HUDEP-2 (cell line): ENCODE measurements at regions not wholly inside any gene's neighbourhood (a gene's known extent, or its start where the extent isn't known, plus 50 kb on each side); places are given as distances from the start of the nearest gene placed in this dataset.
"Not testable (repeated sequence)": the region's sequence is repeated elsewhere in the genome, so short reads cannot be mapped to it uniquely, and the experiment has no call there.

Experiments used
- DNase-seq, 76 experiments: peaks; one replicate each; lab custom pipeline; 2025; ENCODE audit not compliant: unreplicated experiment in 76 of 76; lab: John Stamatoyannopoulos, UW

DNA sequence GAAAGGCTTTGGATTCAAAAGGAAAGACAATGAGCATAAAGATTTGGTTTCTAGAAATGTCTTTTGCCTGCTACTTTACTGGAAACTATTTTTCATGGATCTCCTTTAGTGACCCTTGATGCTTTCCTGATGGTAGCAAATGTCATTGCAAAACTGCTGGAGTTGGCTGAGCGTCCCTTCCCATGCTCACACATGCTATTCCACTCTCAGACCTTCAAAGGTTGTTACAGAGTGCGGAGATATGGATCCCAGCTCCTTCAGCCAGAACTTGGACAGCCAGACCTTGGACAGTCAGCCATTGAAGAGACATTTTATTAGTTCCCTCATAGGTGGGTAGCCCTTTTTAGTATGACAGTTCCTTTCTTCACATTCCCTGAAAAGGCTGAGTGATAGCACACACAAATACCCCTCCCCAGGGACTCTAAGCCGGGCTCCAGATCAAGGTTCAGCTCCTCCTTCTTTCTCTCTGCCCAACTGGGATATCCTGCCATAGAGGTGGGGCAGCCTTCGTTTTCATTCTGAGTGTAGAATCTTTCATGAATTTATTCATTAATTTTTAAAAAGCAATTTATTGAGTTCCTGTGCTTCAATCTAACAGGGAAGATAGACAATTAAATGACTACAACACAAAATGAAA is 153.3 kb upstream of the SLC44A1 start:
- DNase-seq: no peak

DNA sequence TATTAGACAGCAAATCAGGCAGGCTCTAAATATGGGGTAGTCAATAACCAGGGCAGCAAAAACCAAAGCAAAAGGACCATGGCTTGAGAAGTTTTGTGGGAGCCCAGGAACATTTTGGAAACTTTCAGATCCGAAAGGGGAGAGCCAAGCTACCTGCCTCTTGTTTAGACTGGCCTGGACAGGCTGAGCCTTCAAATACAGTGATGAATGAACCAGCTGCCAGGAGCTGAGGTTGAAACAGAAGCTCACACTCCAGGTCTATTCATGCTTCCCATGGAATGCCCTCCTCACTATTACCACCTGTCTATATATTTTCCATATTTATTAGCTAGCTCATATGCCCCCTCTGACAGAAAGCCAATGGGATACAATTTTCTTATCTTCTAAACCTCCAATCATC is 150.8 kb upstream of the SLC44A1 start:
- no peak for DNase-seq

DNA sequence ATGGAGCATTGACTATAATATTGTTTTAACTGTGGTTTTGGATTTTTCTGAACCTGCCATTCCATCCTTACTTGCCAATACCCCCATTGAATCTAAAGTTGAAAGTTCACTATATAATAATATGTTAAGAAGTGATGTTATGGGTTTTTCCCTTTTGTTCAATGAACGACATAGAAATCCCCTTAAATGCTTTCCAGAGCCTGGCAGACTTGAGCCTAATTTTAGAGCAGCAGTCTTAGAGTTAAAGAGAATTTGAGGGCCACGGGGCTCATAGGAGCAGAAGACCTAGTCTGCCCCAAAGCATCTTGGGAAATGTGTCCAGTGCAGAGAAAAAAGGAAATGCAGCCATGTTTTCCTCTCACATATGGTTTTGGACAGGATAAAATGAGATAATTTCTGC is 146.1 kb upstream of the SLC44A1 start:
- no peak for DNase-seq

DNA sequence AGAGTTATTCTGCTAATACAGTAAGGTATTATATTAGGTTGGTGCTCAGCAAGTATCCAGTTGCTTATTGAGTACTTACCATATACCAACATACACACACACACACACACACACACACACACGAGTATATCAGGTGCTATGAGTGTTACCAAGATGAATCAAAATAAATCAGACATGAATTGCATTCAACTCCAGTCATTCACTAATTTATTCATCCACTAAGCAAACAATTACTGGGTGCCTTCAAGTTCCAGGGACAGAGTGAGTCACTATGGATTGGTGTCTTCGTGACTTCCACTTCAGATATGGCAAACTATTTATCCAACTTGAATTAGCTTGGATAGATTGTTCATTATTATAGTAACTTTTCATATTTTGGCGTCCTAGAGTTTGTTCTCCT is 140.7 kb upstream of the SLC44A1 start:
- DNase-seq: no peak

DNA sequence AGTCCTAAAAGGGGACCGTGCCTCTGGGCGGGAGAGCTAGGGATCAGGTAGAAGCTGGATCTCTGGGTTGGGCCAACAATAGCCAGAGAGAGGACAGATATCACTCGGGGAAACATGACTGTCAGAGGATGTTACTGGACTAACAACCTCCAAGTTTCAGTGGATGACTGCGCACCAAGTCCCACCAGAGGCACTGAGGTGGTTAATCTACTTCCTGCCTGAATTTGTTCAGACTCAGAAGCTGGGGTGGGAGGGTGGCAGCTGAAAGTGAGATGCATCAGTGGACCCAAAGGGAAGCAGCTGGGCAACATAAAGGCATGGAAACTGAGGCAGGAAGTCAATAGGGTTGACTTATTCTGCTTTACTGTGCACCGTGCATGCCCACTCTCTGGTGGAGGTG is 130.1 kb upstream of the SLC44A1 start:
- no peak for DNase-seq

DNA sequence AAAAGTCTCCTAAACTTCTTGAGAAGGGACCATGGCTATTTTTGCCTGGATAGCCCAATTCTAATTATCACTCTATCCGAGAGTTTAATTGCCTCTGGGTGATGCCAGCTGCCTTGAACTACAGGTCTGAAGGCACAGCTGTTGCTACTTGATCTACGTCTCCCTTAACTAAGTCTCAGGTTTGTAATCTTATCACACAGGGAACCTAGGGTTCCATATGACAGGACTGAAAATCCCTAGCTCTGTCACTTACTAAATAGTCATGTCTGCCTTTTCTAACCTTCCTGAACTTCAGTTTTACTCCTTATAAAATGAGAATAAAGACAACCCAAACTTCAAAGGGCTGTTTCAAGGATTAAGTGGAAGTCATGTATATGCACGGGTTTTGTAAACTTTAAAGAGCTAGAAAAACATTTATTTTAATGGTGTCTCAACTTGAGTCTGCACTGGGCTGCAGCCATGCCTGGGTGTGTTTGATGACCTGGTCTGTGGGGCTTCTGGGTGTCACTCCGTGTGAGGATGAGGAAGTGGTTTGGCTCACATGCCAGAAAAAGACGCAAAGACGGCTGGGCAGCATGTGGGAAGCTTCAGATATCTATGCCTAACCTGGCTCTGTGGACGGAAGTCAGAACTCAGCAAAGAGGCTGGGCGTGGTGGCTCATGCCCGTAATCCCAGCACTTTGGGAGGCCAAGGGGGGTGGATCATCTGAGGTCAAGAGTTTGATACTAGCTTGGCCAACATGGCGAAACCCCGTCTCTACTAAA is 129.3 kb upstream of the SLC44A1 start:
- DNase-seq: peak in 63 of 76 experiments; percentile 1 to 82 (median 41)

DNA sequence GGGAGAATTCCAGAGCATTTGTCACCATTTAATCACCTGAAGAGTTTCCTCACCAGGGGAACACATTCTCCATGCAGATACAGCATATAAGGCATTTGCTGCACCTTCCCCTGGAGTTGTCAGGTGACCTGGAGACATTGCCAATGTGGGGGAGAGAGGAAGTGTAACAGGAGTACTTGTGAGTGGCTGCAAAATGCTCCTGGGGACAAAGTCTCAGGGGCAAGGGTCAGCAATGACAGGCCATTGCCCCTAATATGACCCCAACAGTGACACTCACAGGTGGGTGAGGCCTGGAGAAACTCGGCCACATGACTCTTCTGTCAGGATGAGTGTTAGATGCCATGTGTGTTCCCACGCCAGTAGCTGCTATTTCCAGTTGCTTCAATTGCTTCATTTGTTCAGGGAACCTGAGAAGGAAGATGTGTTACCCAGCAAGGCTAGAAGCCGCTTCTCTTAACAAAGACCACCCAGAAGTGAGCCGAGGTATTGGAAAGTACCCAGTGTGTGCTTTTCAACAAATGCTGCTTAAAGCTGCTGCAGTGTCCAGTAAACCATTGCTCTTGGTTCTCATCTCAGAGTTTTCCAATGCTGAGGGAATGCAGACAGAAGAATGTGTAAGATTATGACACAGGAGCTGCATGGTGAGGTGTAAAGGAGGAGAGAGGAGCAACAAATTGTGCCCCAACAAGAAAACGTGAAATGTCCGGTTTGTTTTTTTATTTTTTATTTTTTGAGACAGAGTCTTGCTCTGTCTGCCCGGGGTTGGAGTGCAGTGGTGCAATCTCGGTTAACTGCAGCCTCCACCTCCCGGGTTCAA is 128.2 kb upstream of the SLC44A1 start:
- no peak for DNase-seq

DNA sequence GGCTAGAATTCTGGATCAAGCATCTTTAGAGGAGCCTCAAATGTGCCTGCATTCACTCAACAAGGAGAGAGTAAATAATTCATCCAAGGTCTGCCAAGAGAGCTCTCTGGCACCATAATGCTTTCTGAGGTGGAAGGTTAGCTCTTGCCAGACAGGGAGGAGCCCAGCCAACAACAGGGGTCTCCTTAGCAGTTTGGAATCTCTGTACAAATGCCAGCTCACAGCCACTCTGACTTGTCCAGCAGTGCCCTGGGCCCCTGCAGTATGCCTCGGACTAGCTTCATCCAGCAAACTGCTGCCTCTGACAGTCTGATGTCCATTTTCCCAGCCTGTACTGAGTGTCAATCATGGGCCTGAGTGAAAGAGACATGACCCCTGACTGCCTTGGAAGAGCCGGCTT is 127.2 kb upstream of the SLC44A1 start:
- no peak for DNase-seq

DNA sequence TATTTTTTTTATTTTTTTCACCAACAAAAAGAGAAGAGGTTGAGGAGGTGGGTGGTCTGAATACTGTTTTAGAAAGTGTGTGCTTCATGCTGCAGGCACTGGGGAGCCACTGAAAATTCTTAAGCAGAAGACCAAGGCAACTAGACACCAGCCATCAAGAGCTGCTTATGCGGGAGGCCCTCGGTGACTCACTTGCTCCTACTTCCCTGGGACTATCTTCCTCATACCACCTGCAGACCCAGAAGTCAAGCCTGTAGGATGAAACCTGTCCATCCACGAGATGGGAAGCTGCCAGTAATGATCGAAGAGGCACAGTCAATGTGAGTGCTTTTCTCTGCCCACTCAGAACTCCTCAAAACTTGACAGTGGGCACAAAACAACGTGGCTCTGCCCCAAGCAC is 125.8 kb upstream of the SLC44A1 start:
- DNase-seq: peak in 2 of 76 experiments; percentile 18 to 25

DNA sequence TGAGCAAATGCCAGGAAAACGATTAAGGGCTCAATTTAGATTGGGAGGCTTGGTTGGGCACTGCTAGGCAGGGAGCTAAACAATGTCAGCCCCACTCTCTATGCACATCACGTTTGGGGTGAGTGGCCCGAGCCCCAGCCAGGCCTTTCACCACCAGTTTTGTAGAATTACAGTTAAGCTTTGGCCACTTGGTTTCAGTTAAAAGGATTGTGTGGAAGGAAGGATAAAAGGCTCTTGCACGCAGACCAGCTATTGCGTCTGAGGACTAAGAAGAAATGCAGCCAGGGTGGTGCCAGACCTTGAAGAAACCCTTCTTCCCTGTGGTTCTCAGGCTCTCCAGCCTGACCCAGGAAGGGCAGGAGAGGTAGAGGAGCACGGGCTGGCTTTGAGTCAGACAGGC is 125.3 kb upstream of the SLC44A1 start:
- DNase-seq: no peak

DNA sequence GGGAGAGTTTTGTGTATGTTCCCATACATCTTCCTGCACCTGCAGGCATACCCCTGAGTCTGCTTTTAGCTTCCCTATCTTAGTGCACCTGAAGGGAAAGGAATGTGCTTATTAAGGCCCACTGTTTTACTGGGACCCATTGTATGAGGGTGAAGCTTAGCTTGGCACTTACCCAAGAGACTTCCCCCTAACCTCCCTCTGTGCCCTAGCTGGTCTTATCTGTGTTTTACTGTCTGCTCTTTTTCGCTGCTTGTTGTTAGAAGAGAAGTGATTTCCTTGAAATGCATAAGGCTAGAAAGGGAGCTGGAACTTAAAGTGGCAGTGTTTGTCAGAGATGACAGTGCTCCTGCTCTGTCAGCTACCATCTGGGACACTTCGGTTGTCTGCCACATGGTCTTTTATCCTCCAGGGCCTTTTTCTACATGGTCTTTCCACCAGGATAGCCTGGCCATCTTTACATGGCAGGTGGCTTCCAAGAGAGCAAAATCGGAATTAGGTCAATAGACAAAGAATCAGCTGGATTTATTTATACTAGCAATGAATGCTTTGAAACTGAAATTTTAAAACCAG is 122.5 kb upstream of the SLC44A1 start:
- DNase-seq: peak in 7 of 76 experiments; percentile 10 to 47 (median 27)

DNA sequence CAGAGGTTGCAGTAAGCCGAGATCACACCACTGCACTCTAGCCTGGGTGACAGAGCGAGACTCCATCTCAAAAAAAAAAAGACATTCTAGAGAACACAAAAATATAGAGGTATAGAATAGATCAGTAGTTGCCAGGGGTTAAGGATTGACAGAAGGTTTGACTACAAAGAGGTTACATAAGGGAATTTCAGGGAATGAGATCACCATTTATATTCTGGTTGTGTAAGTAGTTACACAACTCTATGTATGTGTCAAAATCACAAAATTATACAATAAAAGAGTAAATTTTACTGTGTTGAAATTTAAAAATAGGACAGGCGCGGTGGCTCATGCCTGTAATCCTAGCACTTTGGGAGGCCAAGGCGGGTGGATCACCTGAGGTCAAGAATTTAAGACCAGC is 119.9 kb upstream of the SLC44A1 start:
- not testable (repeated sequence) for DNase-seq

DNA sequence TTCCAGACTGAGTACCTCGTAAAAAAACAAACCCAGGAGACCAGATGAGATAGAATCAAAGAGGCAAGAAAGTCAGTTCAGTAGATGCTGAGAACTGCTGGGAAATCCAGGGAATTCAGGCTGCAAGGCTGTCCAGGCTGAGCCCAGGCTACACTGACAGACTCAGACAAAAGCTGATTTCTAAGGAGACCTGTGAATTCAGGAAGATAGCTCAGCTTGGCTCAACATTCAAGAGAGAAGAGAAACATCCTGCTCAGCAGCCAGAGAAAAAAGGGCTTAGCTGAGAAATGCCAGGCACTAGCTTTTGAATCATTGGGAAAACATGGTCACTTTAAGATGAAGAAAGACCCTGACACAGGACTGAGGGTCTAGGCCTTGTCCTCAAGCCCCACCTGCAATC is 118.2 kb upstream of the SLC44A1 start:
- no peak for DNase-seq

DNA sequence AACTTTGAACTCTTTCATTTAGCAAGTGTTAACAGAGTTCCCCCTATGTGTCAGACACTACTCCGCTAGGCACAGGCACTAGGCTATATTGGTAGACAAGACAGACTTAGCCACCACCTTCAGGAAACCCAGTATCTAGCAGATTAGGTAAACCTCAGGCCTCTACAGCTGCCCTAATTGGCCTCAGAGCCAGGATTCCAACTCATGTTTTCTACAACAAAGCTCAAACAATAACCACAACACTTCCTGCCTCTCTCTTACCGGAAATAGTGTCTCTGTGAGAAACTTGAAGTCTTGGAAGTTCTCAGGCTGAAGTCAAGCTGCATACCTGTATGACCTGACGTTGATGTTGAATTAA is 116.6 kb upstream of the SLC44A1 start:
- no peak for DNase-seq

DNA sequence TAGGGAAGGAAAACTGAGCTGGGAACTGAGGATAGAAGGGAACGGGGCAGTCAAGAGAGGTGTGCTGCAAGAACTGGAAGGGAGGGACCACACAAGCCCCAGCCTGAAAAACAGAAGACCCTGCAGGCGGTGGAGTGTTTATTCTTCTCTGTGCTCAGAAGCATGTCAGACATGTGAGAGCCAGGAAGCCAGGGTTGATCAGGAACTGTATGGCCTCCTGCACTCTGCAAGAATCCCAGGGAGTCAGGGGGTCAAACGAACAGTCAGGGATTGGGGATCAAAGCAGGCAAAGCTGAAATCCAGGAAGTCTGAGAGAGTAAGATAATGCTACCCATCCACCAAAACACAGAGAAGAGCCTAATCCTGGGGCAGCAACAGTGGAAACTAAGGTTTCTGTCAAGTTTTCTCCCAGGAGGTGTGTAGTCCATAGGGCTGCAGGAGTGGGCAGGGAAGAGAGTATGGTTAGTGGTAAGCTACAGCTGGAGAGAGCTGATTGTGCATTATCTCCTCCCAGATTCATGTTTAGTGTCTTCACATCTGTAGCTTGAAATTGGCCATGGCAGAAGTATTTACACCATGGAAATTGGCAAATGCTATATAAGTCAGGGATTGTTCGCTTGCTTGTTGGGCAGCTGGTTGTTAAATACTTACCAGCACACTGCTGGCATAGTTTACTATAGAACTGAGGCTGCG is 115.4 kb upstream of the SLC44A1 start:
- no peak for DNase-seq

DNA sequence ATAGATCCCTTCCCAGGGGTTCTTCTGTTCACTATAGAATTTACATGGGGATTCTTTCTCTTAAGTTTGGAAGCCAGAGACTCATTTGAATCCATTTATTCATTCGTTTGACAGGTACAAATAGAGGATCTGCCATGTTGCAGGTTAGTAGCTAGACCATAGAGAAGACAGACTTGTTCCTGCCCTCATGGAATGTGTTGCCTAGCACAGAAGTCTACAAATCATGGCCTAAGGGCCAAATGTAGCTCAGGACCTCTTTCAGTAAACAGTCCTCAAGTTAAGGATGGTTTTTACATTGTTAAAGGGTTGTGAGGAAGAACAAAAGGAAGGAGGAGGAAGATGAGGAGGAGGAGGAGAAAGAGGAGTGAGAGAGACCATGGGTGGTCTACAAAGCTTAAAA is 114.7 kb upstream of the SLC44A1 start:
- no peak for DNase-seq

DNA sequence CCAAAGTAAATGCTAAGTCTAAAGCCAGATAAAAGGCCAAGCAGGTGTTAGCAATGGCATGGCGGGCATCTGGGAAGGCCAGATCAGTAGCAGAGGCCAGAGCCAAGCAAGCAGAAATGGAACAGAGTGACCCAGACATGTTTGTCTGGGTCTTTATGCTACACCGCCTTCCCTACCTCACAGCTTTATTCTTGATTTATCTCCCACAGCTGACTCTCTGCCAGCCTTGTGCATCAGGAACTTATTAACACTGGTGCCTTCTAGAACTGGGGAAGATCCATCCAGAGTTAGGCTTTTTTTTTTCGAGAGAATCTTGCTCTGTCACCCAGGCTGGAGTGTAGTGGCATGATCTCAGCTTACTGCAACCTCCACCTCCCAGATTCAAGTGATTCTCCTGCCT is 112.5 kb upstream of the SLC44A1 start:
- no peak for DNase-seq

DNA sequence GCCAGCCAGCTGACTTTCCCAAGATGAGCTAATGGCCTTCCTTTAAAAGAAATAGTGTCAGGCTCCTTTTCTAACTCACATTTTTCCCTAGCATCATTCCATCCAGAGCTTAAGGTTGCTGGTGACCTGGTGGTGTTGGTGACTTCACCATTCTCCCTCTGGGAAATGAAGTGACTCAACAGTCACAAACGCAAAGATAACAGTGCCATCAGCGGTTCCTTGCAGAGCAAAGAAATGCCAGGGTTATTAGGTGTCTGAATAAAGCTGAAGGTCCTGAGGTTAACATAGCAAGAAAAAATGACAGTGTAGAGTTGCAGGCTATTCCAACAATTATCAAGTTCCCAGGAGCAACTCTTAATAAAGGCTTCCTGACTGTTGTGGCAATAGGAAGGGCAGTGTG is 111.8 kb upstream of the SLC44A1 start:
- no peak for DNase-seq

DNA sequence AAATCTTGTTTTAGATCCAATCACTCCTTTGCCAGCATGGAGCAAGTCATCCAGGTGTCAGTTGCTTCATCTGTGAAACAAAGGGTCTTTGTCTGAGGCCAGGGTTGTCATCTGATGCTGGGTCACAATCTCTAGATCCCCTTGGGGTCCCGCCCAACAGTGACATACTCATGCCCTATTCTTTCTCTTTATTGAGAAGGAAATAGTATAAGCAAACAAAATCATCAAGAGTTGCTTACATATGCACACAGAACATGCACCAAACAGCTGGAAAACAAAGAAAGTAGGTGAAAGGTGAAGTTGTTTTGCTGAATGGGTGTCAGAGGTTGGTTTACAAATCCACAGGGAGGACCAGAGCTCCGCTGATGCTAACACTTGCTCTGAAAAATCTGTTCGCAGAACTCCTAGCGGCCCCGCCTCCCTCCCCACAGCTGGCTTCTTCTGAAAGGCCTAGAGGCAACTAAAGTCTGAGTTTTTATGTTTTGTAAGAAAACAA is 106.1 kb upstream of the SLC44A1 start:
- no peak for DNase-seq

DNA sequence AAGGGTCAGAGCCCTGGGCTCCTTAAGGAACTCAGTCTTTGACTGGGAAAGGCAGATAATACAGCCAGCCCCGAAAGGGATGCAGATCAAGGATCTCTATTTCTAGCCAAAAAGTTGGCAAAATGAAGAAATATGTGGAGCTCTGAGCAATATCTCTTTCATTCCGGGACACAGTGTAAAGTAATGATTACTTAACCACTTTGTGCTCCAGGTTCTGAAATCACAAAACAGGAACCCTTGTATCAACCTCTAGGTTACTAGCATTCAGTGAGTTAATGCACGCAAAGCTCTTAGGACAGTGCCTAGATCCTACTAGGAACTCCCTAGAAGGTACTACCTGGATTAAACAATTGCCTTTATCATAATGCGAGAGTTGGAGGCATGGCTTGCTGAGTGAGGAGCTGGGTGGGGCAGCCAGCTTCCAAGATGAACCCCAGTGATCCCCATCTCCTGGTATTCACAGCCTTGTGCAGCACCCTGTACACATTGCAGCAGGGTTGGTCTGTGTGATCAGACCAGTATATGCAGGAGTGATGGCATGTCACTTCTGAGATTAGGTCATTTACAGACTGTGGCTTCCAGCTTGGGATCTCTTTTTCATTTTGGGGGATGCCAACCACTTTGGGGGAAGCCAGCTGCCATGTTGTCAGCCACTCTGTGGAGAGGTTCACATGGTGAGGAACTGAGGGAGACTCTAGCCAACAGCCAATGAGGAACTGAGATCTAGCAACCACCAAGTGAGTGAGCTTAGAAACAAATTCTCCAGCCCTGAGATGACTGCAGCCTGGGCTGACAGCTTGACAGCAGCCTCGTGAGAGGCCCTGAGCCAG is 103.1 kb upstream of the SLC44A1 start:
- no peak for DNase-seq
